Epithelial cell of esophagus (primary cell): ENCODE measurements at regions not wholly inside any gene's neighbourhood (a gene's known extent, or its start where the extent isn't known, plus 50 kb on each side); places are given as distances from the start of the nearest gene placed in this dataset.

Experiments
- DNase-seq: peaks from one replicate; pipeline ENCODE4 v3.0.0; 2010; ENCODE audit warnings: low read depth
- H3K4me3 ChIP-seq: 2 replicates; pipeline ENCODE4 v1.5.1; 2011; ENCODE audit warnings: mild to moderate bottlenecking, low read length, control low read depth
- TF ChIP-seq, protein P1 (sequence below): IDR thresholded peaks from 2 replicates; pipeline ENCODE4 v1.5.1; 2011; ENCODE audit warnings: low read depth, mild to moderate bottlenecking, low read length, control low read depth, inconsistent platforms; ENCODE audit not compliant: insufficient read depth; ENCODE audit errors: missing control alignments

DNA sequence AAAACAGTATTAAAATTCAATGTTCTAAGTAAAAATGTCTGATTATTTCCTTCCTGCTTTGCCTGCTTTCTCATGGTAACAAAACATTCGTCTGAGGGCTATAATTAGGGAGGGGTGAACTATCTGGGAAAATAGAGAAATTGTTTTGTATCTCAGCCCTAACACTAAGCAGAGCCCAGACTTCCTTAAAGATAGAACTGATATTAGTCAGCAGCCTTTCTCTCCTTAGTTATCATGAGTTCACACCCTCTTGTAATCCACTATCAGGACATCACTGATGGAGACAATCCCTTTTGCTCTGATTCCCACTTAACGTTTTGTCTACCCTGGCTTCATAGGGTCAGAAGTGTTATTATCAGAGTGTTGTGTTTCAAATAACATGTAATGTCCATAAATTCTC is 701.1 kb upstream of the ZEB2 start:
- TF ChIP-seq, protein P1, sequence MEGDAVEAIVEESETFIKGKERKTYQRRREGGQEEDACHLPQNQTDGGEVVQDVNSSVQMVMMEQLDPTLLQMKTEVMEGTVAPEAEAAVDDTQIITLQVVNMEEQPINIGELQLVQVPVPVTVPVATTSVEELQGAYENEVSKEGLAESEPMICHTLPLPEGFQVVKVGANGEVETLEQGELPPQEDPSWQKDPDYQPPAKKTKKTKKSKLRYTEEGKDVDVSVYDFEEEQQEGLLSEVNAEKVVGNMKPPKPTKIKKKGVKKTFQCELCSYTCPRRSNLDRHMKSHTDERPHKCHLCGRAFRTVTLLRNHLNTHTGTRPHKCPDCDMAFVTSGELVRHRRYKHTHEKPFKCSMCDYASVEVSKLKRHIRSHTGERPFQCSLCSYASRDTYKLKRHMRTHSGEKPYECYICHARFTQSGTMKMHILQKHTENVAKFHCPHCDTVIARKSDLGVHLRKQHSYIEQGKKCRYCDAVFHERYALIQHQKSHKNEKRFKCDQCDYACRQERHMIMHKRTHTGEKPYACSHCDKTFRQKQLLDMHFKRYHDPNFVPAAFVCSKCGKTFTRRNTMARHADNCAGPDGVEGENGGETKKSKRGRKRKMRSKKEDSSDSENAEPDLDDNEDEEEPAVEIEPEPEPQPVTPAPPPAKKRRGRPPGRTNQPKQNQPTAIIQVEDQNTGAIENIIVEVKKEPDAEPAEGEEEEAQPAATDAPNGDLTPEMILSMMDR, result no peak
- no peak overlapping the region for H3K4me3 ChIP-seq
- DNase-seq, result no peak

GRCh38 chr2:145220496-145220895 is 700.6 kb upstream of the ZEB2 start:
- no peak for DNase-seq
- TF ChIP-seq, protein P1, result no peak
- H3K4me3 ChIP-seq, result no peak overlapping the region

DNA sequence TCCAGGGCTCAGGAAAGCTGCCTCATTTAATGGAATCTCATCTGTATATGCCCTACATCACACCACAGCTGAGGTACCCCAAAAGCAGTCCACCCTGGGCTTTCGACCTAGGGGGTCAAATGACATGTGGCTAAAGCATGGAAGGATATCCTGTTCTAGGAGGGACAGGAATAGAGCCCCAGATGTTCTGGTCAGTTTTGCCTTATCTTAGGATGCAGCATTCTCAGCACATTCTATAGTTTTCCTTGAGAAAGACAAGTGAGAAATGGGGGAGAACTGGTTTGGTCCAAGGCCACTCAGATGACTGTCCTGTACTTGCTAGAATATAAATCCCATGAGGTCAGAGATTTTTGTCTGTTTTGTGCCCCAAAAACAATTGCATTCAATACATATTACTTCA is 688.0 kb upstream of the ZEB2 start:
- TF ChIP-seq, protein P1, result no peak
- no peak for DNase-seq

DNA sequence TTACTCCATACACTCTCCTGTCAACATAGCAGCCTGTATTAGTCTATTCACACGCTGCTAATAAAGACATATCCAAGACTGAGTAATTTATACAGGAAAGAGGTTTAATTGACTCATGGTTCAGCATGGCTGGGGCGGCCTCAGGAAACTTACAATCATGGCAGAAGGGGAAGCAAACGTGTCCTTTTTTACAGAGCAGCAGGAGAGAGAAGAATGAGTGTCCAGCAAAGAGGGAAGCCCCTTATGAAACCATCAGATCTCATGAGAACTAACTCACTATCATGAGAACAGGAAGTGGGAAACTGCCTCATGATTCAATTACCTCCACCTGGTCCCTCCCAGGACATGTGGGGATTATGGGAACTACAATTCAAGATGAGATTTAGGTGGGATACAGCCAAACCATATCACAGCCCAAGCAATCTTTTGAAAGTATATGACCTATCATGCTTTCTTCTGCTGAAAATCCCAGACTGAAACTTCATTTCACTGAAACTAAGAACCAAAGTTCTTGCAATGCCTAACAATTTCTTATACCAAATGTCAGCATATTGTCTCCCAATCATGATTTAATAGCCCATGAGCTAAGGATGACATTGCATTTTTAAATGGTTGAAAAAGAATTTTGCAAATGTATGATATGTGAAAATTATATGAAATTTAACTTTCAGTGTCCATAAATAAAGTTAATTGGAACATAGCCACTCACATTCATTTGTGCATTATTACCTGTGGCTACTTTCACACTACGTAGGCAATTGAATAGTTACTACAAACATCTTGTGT is 686.8 kb upstream of the ZEB2 start:
- no peak overlapping the region for H3K4me3 ChIP-seq
- TF ChIP-seq, protein P1, result no peak
- no peak for DNase-seq

More for the DNA sequence above, 688.0 kb upstream of the ZEB2 start:
- H3K4me3 ChIP-seq, result no peak overlapping the region

GRCh38 chr2:145203891-145204290 is 684.0 kb upstream of the ZEB2 start:
- TF ChIP-seq, protein P1, result no peak
- no peak for DNase-seq
- H3K4me3 ChIP-seq, result no peak overlapping the region

GRCh38 chr2:145199827-145200706 is 680.1 kb upstream of the ZEB2 start:
- no peak overlapping the region for H3K4me3 ChIP-seq
- DNase-seq, result no peak
- TF ChIP-seq, protein P1, result no peak
